Osteocyte (in vitro differentiated cells): ENCODE measurements at regions not wholly inside any gene's neighbourhood (a gene's known extent, or its start where the extent isn't known, plus 50 kb on each side); places are given as distances from the start of the nearest gene placed in this dataset.

ENCODE experiments used
- DNase-seq: peaks from one replicate; pipeline ENCODE4 v3.0.0; 2021; ENCODE audit warnings: mixed read lengths; ENCODE audit not compliant: unreplicated experiment; ENCODE audit errors: extremely low spot score
- H3K27ac Mint-ChIP-seq: one replicate; pipeline ENCODE4 v1.8.0; 2021; ENCODE audit warnings: mild to moderate bottlenecking, mixed read lengths; ENCODE audit not compliant: unreplicated experiment
- H3K27me3 Mint-ChIP-seq: one replicate; pipeline ENCODE4 v1.8.0; 2021; ENCODE audit warnings: mixed read lengths; ENCODE audit not compliant: unreplicated experiment
- H3K36me3 Mint-ChIP-seq: one replicate; pipeline ENCODE4 v1.8.0; 2021; ENCODE audit warnings: mixed read lengths; ENCODE audit not compliant: unreplicated experiment
- H3K4me1 Mint-ChIP-seq: one replicate; pipeline ENCODE4 v1.8.0; 2021; ENCODE audit warnings: mixed read lengths; ENCODE audit not compliant: unreplicated experiment
- H3K4me3 Mint-ChIP-seq: one replicate; pipeline ENCODE4 v1.8.0; 2021; ENCODE audit warnings: mild to moderate bottlenecking, moderate library complexity, mixed read lengths; ENCODE audit not compliant: unreplicated experiment
- H3K9me3 Mint-ChIP-seq: one replicate; pipeline ENCODE4 v1.8.0; 2021; ENCODE audit warnings: mixed read lengths; ENCODE audit not compliant: unreplicated experiment
- TF ChIP-seq, protein P1 (sequence below): fragments of 200-600 bp; sonication (generic); IDR thresholded peaks from 2 replicates; pipeline ENCODE4 v1.5.0; 2021; ENCODE audit warnings: antibody characterized with exemption, mild to moderate bottlenecking, moderate library complexity

DNA sequence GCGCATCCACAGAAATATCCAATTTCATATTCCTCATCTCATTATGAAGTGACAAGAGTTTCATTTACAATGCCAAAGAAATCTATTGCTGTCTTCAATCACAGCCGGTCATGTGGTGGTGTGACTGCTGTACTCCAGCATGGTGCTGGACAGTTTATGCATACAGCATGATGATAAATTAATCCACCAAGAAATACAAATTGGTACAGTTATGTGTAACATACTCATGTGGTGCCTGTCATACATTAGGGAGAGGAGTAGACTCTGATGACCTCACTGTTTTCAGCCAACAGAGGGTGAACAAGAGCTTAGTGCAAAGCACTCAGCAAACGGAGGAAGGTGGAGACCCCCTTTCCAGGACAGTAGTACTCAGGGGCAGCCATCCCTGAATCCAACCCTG, 178.4 kb upstream of the SYNDIG1 start:
- no peaks in the 10 kb centered on the region for H3K4me1 Mint-ChIP-seq
- no peak overlapping the region for H3K27ac Mint-ChIP-seq
- H3K9me3 Mint-ChIP-seq: no peaks in the 10 kb centered on the region
- no peak overlapping the region for H3K4me3 Mint-ChIP-seq
- peaks cover 5% of the 10 kb centered on the region for H3K27me3 Mint-ChIP-seq
- no peak for DNase-seq
- TF ChIP-seq, protein P1, sequence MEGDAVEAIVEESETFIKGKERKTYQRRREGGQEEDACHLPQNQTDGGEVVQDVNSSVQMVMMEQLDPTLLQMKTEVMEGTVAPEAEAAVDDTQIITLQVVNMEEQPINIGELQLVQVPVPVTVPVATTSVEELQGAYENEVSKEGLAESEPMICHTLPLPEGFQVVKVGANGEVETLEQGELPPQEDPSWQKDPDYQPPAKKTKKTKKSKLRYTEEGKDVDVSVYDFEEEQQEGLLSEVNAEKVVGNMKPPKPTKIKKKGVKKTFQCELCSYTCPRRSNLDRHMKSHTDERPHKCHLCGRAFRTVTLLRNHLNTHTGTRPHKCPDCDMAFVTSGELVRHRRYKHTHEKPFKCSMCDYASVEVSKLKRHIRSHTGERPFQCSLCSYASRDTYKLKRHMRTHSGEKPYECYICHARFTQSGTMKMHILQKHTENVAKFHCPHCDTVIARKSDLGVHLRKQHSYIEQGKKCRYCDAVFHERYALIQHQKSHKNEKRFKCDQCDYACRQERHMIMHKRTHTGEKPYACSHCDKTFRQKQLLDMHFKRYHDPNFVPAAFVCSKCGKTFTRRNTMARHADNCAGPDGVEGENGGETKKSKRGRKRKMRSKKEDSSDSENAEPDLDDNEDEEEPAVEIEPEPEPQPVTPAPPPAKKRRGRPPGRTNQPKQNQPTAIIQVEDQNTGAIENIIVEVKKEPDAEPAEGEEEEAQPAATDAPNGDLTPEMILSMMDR: no peak
- no peaks in the 10 kb centered on the region for H3K36me3 Mint-ChIP-seq

DNA sequence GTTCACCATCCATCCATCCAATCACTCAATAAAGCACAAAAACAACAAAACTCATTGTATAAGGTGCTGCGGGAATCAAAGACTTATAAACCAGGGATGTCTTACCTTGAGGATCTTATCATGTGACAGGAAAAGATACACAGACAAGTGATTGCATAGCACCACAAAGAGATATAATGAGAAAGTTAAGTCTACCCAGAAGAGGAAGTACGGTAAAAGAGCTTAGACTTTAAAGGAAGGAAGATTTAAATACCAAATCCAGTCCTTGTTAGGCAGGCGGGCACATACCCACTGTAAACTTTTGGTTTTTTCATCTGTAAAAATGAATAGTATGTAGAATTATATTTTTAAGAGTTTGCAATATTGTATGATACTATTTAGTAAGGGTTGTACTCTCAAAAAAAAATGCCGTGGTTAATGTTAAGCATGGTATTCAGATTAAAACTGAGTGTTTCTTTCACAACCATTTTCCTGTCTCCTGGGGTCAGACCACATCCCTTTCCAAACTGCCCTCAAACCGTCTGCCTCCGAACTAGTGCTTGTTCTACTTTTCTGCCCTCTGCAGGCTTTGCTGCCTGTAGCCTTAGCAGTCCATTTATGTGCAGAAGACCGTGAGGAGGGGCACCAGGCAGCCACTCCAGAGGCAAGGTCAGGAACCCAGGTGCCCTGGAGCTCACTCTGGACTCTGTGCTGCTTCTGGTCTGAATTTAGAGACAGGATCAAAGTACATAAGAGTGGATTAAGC, 179.5 kb upstream of the SYNDIG1 start:
- Mint-ChIP-seq H3K4me3 (no peak overlapping the region), H3K36me3 (no peaks in the 10 kb centered on the region), H3K9me3 (no peaks in the 10 kb centered on the region), H3K4me1 (no peaks in the 10 kb centered on the region), H3K27ac (no peak overlapping the region), H3K27me3 (peaks cover 9% of the 10 kb centered on the region)
- TF ChIP-seq, protein P1: no peak
- no peak for DNase-seq

DNA sequence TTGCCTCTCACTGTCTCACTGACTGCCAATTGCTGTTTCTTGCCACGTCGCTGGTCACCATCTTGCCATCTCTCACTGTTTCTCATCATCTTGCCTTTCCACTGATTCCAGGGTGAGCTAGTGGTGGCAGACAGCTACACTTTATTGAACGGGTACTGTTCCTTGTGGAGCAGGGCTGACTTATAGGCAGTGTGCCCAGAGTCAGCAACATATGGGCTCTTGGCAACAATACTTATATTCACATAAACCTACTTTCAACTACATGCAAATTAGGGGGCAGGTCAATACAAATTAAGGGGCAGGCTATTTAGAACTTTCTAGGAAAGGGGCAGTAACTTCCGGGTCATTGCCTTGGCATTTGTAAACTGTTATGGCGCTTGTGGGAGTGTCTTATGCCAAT, 186.2 kb upstream of the SYNDIG1 start:
- no peaks in the 10 kb centered on the region for H3K9me3 Mint-ChIP-seq
- H3K27ac Mint-ChIP-seq: no peak overlapping the region
- H3K4me1 Mint-ChIP-seq: no peaks in the 10 kb centered on the region
- TF ChIP-seq, protein P1: no peak
- H3K4me3 Mint-ChIP-seq: no peak overlapping the region
- DNase-seq: no peak
- H3K27me3 Mint-ChIP-seq: peaks cover 9% of the 10 kb centered on the region
- no peaks in the 10 kb centered on the region for H3K36me3 Mint-ChIP-seq

DNA sequence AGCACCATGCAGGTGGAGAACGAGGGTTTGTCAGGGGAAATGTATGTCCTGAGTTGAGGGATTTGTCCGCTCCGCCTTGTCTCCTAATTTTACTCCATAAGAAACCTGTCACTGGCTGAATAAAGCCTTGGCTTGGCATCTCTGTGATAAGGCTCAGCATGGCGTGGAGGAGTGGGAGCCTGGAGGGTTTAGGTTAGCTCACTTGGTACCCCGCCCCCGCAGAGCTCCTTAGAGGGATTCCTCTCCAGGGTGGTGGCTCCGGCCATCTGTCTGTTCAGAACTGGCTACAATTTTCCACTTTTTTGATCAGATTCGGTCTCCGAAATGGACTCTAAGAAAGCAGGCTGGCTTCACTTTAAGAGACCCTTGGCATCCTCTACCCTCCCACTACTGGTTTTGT, 192.2 kb upstream of the SYNDIG1 start:
- H3K9me3 Mint-ChIP-seq: no peaks in the 10 kb centered on the region
- TF ChIP-seq, protein P1: no peak
- no peak overlapping the region for H3K4me3 Mint-ChIP-seq
- H3K27me3 Mint-ChIP-seq: peaks cover 9% of the 10 kb centered on the region
- H3K4me1 Mint-ChIP-seq: no peaks in the 10 kb centered on the region
- no peaks in the 10 kb centered on the region for H3K36me3 Mint-ChIP-seq
- H3K27ac Mint-ChIP-seq: no peak overlapping the region
- DNase-seq: no peak

DNA sequence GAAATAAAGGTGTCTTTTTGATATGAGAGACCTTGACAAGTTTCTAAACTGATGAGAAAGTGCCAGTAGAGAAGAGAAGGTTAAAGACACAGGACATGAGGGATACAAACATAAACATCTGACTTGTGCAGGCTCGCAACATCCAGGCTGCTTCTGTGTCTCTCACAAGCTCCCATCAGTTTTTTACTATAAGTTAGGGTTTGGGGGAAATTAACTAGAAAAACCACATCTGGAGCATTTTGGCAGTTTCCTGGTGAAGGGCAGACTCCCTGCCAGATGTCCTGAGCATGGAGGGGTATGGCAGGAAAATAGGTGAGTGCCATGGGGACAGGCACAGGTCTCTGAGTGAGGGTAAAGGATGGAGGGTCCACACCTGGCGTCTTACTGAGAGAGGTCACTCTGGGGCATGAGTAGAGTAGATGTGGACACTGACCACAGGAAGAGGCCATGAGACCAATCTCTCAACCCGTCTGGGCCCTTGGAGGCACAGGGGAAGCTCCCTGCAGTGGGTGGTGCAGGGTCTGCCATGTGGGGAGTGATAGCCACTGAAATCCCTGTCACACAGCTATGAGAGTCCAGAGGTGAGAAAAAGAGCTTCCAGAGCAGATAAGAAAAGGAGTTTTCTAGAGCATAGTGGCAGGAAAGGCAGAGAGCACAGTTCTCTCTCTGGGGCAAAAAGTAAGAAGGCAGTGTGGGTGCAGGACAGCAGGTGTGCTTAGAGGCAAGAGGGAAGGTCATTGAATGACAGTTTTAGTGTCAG, 193.3 kb upstream of the SYNDIG1 start:
- H3K4me1 Mint-ChIP-seq: no peaks in the 10 kb centered on the region
- TF ChIP-seq, protein P1: no peak
- no peaks in the 10 kb centered on the region for H3K9me3 Mint-ChIP-seq
- no peak overlapping the region for H3K4me3 Mint-ChIP-seq
- H3K27me3 Mint-ChIP-seq: peaks cover 9% of the 10 kb centered on the region
- DNase-seq: no peak
- no peaks in the 10 kb centered on the region for H3K36me3 Mint-ChIP-seq
- H3K27ac Mint-ChIP-seq: no peak overlapping the region
